ENCODE measurements at regions not wholly inside any gene's neighbourhood (a gene's known extent, or its start where the extent isn't known, plus 50 kb on each side); places are given as distances from the start of the nearest gene placed in this dataset.

DNA sequence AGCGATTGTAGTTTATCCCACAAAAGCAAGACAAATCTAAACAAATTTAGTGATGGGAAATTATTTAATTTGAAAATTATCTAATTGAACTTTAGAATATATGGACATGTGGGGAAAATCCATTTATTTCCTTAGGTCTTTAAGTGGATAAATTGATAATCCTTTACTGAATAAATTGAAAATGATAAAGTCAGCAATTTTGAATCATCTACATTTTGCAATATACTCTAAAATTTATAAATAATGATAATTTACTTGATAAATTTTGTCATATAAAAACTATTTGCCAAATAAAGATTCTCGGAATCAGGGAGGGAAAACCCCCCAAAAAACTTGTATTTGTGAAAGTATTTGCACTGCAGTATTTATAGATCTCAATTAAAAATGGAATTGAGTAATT lies 875.3 kb upstream of the SLITRK5 start:
- TF ChIP-seq JUN (CRISPR knock-in tag; IDR thresholded peaks at IDR 0.05) (no peak), TCF7 (CRISPR knock-in tag; IDR thresholded peaks at IDR 0.05; ENCODE audit: low read depth) (no peak), ESRRA (CRISPR knock-in tag; IDR thresholded peaks at IDR 0.05; ENCODE audit: borderline replicate concordance) (no peak), CTCF (IDR thresholded peaks at IDR 0.05) (no peak), FOXJ3 (CRISPR knock-in tag; IDR thresholded peaks at IDR 0.05; ENCODE audit: borderline replicate concordance) (no peak), SP1 (CRISPR knock-in tag; conservative IDR thresholded peaks at IDR 0.05) (no peak), ELF4 (CRISPR knock-in tag; IDR thresholded peaks at IDR 0.05; ENCODE audit: low read depth) (no peak), TEAD4 (CRISPR knock-in tag; IDR thresholded peaks at IDR 0.05) (no peak), NFYB (CRISPR knock-in tag; conservative IDR thresholded peaks at IDR 0.05; ENCODE audit: low read depth) (no peak), GTF2I (CRISPR knock-in tag; conservative IDR thresholded peaks at IDR 0.05) (no peak)
- TF ChIP-seq, protein P1, sequence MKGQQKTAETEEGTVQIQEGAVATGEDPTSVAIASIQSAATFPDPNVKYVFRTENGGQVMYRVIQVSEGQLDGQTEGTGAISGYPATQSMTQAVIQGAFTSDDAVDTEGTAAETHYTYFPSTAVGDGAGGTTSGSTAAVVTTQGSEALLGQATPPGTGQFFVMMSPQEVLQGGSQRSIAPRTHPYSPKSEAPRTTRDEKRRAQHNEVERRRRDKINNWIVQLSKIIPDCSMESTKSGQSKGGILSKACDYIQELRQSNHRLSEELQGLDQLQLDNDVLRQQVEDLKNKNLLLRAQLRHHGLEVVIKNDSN (CRISPR knock-in tag; IDR thresholded peaks at IDR 0.05), result no peak
- TF ChIP-seq, protein P2, sequence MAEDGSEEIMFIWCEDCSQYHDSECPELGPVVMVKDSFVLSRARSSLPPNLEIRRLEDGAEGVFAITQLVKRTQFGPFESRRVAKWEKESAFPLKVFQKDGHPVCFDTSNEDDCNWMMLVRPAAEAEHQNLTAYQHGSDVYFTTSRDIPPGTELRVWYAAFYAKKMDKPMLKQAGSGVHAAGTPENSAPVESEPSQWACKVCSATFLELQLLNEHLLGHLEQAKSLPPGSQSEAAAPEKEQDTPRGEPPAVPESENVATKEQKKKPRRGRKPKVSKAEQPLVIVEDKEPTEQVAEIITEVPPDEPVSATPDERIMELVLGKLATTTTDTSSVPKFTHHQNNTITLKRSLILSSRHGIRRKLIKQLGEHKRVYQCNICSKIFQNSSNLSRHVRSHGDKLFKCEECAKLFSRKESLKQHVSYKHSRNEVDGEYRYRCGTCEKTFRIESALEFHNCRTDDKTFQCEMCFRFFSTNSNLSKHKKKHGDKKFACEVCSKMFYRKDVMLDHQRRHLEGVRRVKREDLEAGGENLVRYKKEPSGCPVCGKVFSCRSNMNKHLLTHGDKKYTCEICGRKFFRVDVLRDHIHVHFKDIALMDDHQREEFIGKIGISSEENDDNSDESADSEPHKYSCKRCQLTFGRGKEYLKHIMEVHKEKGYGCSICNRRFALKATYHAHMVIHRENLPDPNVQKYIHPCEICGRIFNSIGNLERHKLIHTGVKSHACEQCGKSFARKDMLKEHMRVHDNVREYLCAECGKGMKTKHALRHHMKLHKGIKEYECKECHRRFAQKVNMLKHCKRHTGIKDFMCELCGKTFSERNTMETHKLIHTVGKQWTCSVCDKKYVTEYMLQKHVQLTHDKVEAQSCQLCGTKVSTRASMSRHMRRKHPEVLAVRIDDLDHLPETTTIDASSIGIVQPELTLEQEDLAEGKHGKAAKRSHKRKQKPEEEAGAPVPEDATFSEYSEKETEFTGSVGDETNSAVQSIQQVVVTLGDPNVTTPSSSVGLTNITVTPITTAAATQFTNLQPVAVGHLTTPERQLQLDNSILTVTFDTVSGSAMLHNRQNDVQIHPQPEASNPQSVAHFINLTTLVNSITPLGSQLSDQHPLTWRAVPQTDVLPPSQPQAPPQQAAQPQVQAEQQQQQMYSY (CRISPR knock-in tag; IDR thresholded peaks at IDR 0.05), result no peak

All from WTC11 (cell line).